GM12891 (cell line): ENCODE measurements at regions not wholly inside any gene's neighbourhood (a gene's known extent, or its start where the extent isn't known, plus 50 kb on each side); places are given as distances from the start of the nearest gene placed in this dataset.

Experiments used
- PAX5 ChIP-seq: IDR thresholded peaks from 2 replicates; pipeline ENCODE4 v1.6.1; 2011; ENCODE audit warnings: low read length, moderate library complexity, mild to moderate bottlenecking; ENCODE audit not compliant: insufficient read depth, severe bottlenecking
- POLR2A ChIP-seq: IDR thresholded peaks from 2 replicates; pipeline ENCODE4 v1.6.1; 2011; ENCODE audit warnings: low read depth, low read length, control low read depth
- POLR2AphosphoS5 ChIP-seq: IDR thresholded peaks from 2 replicates; pipeline ENCODE4 v1.6.1; 2011; ENCODE audit warnings: low read depth, low read length, control low read depth
- POU2F2 ChIP-seq: IDR thresholded peaks from 2 replicates; pipeline ENCODE4 v1.6.1; 2011; ENCODE audit warnings: low read depth, mild to moderate bottlenecking, control low read depth, low read length, moderate library complexity
- SPI1 ChIP-seq: IDR thresholded peaks from 2 replicates; pipeline ENCODE4 v1.6.1; 2011; ENCODE audit warnings: low read depth, low read length, control low read depth
- TAF1 ChIP-seq: IDR thresholded peaks from 2 replicates; pipeline ENCODE4 v1.6.1; 2011; ENCODE audit warnings: low read depth, low read length, control low read depth

- TF ChIP-seq POLR2A, result no peak
- no peak for TF ChIP-seq POLR2AphosphoS5
- no peak for TF ChIP-seq TAF1
- TF ChIP-seq SPI1, result no peak
- TF ChIP-seq POU2F2, result no peak
- no peak for TF ChIP-seq PAX5
Observed at GRCh38 chr1:13901039-13901438, 201.1 kb downstream of the PRDM2 start.
